ENCODE measurements at regions not wholly inside any gene's neighbourhood (a gene's known extent, or its start where the extent isn't known, plus 50 kb on each side); places are given as distances from the start of the nearest gene placed in this dataset.

GRCh38 chr3:88824666-88825564 lies 282.5 kb upstream of the EPHA3 start:
- H3K9me3 ChIP-seq (ENCODE audit: insufficient read depth, low read length), result no peaks in the 10 kb centered on the region
- H3K4me2 ChIP-seq (ENCODE audit: low read length), result no peak overlapping the region
- H3K27me3 ChIP-seq (ENCODE audit: low read depth, low read length), result no peaks in the 10 kb centered on the region
- H3K79me2 ChIP-seq (ENCODE audit: low read length), result no peaks in the 10 kb centered on the region
- no peak overlapping the region for H3K4me3 ChIP-seq (ENCODE audit: low read length)
- no peaks in the 10 kb centered on the region for H4K20me1 ChIP-seq (ENCODE audit: insufficient read depth, low read length)
- TF ChIP-seq CTCF (IDR thresholded peaks at IDR 0.05; ENCODE audit: low read depth, low read length) (no peak), EZH2phosphoT487 (IDR thresholded peaks at IDR 0.05; ENCODE audit: low read depth) (no peak)
- no peak overlapping the region for H3K9ac ChIP-seq (ENCODE audit: low read length)
- H3K27ac ChIP-seq (ENCODE audit: low read length), result no peak overlapping the region
- H3K36me3 ChIP-seq (replicated peaks; ENCODE audit: low read depth, low read length), result no peaks in the 10 kb centered on the region
- H2AFZ ChIP-seq (ENCODE audit: low read depth, low read length), result no peak overlapping the region
- H3K4me1 ChIP-seq (ENCODE audit: low read length), result no peaks in the 10 kb centered on the region

- Histone ChIP-seq H3K9ac (ENCODE audit: low read length) (no peak overlapping the region), H3K27me3 (ENCODE audit: low read depth, low read length) (no peaks in the 10 kb centered on the region), H3K79me2 (ENCODE audit: low read length) (no peaks in the 10 kb centered on the region), H3K4me3 (ENCODE audit: low read length) (no peak overlapping the region), H3K9me3 (ENCODE audit: insufficient read depth, low read length) (no peaks in the 10 kb centered on the region), H3K27ac (ENCODE audit: low read length) (no peak overlapping the region), H2AFZ (ENCODE audit: low read depth, low read length) (no peak overlapping the region), H3K4me2 (ENCODE audit: low read length) (no peak overlapping the region), H4K20me1 (ENCODE audit: insufficient read depth, low read length) (no peaks in the 10 kb centered on the region), H3K36me3 (replicated peaks; ENCODE audit: low read depth, low read length) (no peaks in the 10 kb centered on the region), H3K4me1 (ENCODE audit: low read length) (no peaks in the 10 kb centered on the region)
- no peak for TF ChIP-seq CTCF (IDR thresholded peaks at IDR 0.05; ENCODE audit: low read depth, low read length)
- no peak for TF ChIP-seq EZH2phosphoT487 (IDR thresholded peaks at IDR 0.05; ENCODE audit: low read depth)
Measured at GRCh38 chr3:88828466-88828865, 279.0 kb upstream of the EPHA3 start.

DNA sequence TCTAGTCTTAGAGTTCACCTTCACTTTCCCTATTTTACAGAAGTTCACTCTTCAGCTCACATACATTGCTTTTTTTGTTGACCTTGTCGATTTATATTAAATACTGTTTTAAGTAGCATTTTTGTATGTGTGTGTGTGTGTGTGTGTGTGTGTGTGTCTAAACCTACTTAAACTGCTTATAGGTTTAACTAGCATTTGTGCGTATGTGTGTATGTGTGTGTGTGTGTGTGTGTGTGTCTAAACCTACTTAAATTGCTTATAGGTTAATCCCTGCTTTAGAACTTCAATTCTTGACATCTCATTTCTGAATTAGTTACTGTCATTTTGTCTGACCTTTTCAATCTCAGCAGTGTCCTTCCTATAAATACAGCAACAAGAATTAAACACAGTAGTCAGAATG lies 254.8 kb upstream of the EPHA3 start:
- no peak overlapping the region for H2AFZ ChIP-seq (ENCODE audit: low read depth, low read length)
- no peaks in the 10 kb centered on the region for H3K36me3 ChIP-seq (replicated peaks; ENCODE audit: low read depth, low read length)
- H3K27me3 ChIP-seq (ENCODE audit: low read depth, low read length), result no peaks in the 10 kb centered on the region
- no peaks in the 10 kb centered on the region for H3K79me2 ChIP-seq (ENCODE audit: low read length)
- H3K9me3 ChIP-seq (ENCODE audit: insufficient read depth, low read length), result no peaks in the 10 kb centered on the region
- H3K4me1 ChIP-seq (ENCODE audit: low read length), result no peaks in the 10 kb centered on the region
- TF ChIP-seq EZH2phosphoT487 (IDR thresholded peaks at IDR 0.05; ENCODE audit: low read depth) (no peak), CTCF (IDR thresholded peaks at IDR 0.05; ENCODE audit: low read depth, low read length) (no peak)
- H3K9ac ChIP-seq (ENCODE audit: low read length), result no peak overlapping the region
- no peak overlapping the region for H3K4me3 ChIP-seq (ENCODE audit: low read length)
- H4K20me1 ChIP-seq (ENCODE audit: insufficient read depth, low read length), result no peaks in the 10 kb centered on the region
- no peak overlapping the region for H3K27ac ChIP-seq (ENCODE audit: low read length)
- no peak overlapping the region for H3K4me2 ChIP-seq (ENCODE audit: low read length)

DNA sequence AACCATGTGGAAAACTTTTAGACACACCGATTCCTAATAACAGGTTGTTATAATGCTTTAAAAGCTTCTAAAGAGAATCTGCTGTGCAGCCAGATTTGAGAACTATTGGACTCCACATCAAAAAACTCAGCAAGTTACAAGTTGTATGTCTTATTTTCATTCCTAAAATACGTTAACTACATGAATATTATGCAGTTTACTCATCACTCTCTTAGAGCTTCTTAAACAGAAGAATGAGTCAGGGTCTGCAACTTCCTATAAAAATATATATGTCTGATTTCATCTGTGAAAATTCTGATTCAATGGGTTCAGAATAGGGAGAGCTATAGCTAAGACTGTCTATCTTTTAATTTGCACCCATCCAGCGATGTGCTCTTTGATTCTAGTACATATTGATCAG lies 244.2 kb upstream of the EPHA3 start:
- Histone ChIP-seq H3K9me3 (ENCODE audit: insufficient read depth, low read length) (no peaks in the 10 kb centered on the region), H3K4me3 (ENCODE audit: low read length) (no peak overlapping the region), H3K9ac (ENCODE audit: low read length) (no peak overlapping the region), H3K36me3 (replicated peaks; ENCODE audit: low read depth, low read length) (no peaks in the 10 kb centered on the region), H3K4me2 (ENCODE audit: low read length) (no peak overlapping the region), H3K4me1 (ENCODE audit: low read length) (no peaks in the 10 kb centered on the region), H3K79me2 (ENCODE audit: low read length) (no peaks in the 10 kb centered on the region), H3K27me3 (ENCODE audit: low read depth, low read length) (no peaks in the 10 kb centered on the region), H3K27ac (ENCODE audit: low read length) (no peak overlapping the region), H4K20me1 (ENCODE audit: insufficient read depth, low read length) (no peaks in the 10 kb centered on the region), H2AFZ (ENCODE audit: low read depth, low read length) (no peak overlapping the region)
- no peak for TF ChIP-seq CTCF (IDR thresholded peaks at IDR 0.05; ENCODE audit: low read depth, low read length)
- no peak for TF ChIP-seq EZH2phosphoT487 (IDR thresholded peaks at IDR 0.05; ENCODE audit: low read depth)

All from OCI-LY3 (cell line).